ENCODE measurements at regions not wholly inside any gene's neighbourhood (a gene's known extent, or its start where the extent isn't known, plus 50 kb on each side); places are given as distances from the start of the nearest gene placed in this dataset.

- no peak overlapping the region for H3K4me3 ChIP-seq
- H3K27me3 ChIP-seq (ENCODE audit: insufficient read depth in 3 of 3, low read length in 2 of 3) = no peaks in the 10 kb centered on the region
- H3K4me1 ChIP-seq = no peaks in the 10 kb centered on the region
- no peaks in the 10 kb centered on the region for H3K36me3 ChIP-seq (ENCODE audit: insufficient read depth in 1 of 2, low read depth in 1 of 2)
- no peak for ATAC-seq
- no peak overlapping the region for H3K27ac ChIP-seq
- intact Hi-C loops (cut with DNase I) = no loop called here
- no peaks in the 10 kb centered on the region for H3K9me3 ChIP-seq
- TF ChIP-seq CTCF (IDR thresholded peaks at IDR 0.05) = no peak
- DNase-seq = no peak
- 17 to 43% (median 38%) methylated on average over 1 of the region's 1 CpG for WGBS, 3 donors
Observed at GRCh38 chr4:100605144-100605543, 87.3 kb upstream of the EMCN start.

- intact Hi-C loops (cut with DNase I) = loop anchor here in 1 of 2 donors (5.0 kb wide), 1 partner anchor 77 kb away; the partner anchor contains the start of gene EMCN
- DNase-seq (no peak), ATAC-seq (no peak)
- Histone ChIP-seq H3K27me3 (ENCODE audit: insufficient read depth in 3 of 3, low read length in 2 of 3) (no peaks in the 10 kb centered on the region), H3K4me3 (no peak overlapping the region), H3K36me3 (ENCODE audit: insufficient read depth in 1 of 2, low read depth in 1 of 2) (no peaks in the 10 kb centered on the region), H3K9me3 (no peaks in the 10 kb centered on the region), H3K4me1 (peaks cover 17% of the 10 kb centered on the region), H3K27ac (no peak overlapping the region)
- TF ChIP-seq CTCF (IDR thresholded peaks at IDR 0.05) = no peak
- 48 to 64% (median 62%) methylated on average over 2 of the region's 2 CpGs for WGBS, 3 donors
Observed at GRCh38 chr4:100593935-100594334, 76.1 kb upstream of the EMCN start.

- intact Hi-C loops (cut with DNase I) = loop anchor here in 1 of 2 donors (5.0 kb wide), 1 partner anchor 74 kb away; the partner anchor contains the start of gene EMCN
- H3K4me3 ChIP-seq = no peak overlapping the region
- H3K27me3 ChIP-seq (ENCODE audit: insufficient read depth in 3 of 3, low read length in 2 of 3) = no peaks in the 10 kb centered on the region
- no peaks in the 10 kb centered on the region for H3K9me3 ChIP-seq
- H3K4me1 ChIP-seq = peaks cover 17% of the 10 kb centered on the region
- 33 to 37% (median 34%) methylated on average over 7 of the region's 7 CpGs for WGBS, 3 donors
- no peaks in the 10 kb centered on the region for H3K36me3 ChIP-seq (ENCODE audit: insufficient read depth in 1 of 2, low read depth in 1 of 2)
- TF ChIP-seq CTCF (IDR thresholded peaks at IDR 0.05) = no peak
- peak overlapping the region; percentile 6 for H3K27ac ChIP-seq
- DNase-seq (peak in 1 of 2 donors; percentile 15), ATAC-seq (peak; percentile 62 to 75 (median 69))
Observed at GRCh38 chr4:100591161-100591876, 73.5 kb upstream of the EMCN start.

- intact Hi-C loops (cut with DNase I) = loop anchor here in 1 of 2 donors (5.0 kb wide), 1 partner anchor 73 kb away; the partner anchor contains the start of gene EMCN
- Histone ChIP-seq H3K4me1 (peaks cover 17% of the 10 kb centered on the region), H3K27ac (no peak overlapping the region), H3K27me3 (ENCODE audit: insufficient read depth in 3 of 3, low read length in 2 of 3) (no peaks in the 10 kb centered on the region), H3K36me3 (ENCODE audit: insufficient read depth in 1 of 2, low read depth in 1 of 2) (no peaks in the 10 kb centered on the region), H3K9me3 (no peaks in the 10 kb centered on the region), H3K4me3 (no peak overlapping the region)
- no peak for DNase-seq
- WGBS, 3 donors = 72 to 82% (median 74%) methylated on average over 1 of the region's 1 CpG
- peak in 2 of 4 donors; percentile 26 to 42 for ATAC-seq
- no peak for TF ChIP-seq CTCF (IDR thresholded peaks at IDR 0.05)
Observed at GRCh38 chr4:100590325-100590724, 72.5 kb upstream of the EMCN start.

All from psoas muscle (tissue), 7 donors.